Fibroblast of the aortic adventitia (primary cell): ENCODE measurements at regions not wholly inside any gene's neighbourhood (a gene's known extent, or its start where the extent isn't known, plus 50 kb on each side); places are given as distances from the start of the nearest gene placed in this dataset.

ENCODE experiments used
- DNase-seq: peaks from one replicate; pipeline ENCODE4 v3.0.0-alpha.2; 2010; ENCODE audit warnings: low read depth
- H3K4me3 ChIP-seq: 2 replicates; pipeline ENCODE4 v1.5.1; 2011; ENCODE audit warnings: low read depth, mild to moderate bottlenecking, control low read depth, low read length, moderate library complexity
- CTCF ChIP-seq: IDR thresholded peaks from 2 replicates; pipeline ENCODE4 v1.5.1; 2011; ENCODE audit warnings: mild to moderate bottlenecking, low read length, control low read depth, inconsistent platforms; ENCODE audit not compliant: insufficient read depth

GRCh38 chr2:146615778-146616177 is 1229.1 kb upstream of the ACVR2A start:
- no peak for DNase-seq
- TF ChIP-seq CTCF = no peak

GRCh38 chr2:146608490-146608889 is 1236.3 kb upstream of the ACVR2A start:
- no peak for DNase-seq
- no peak for TF ChIP-seq CTCF
- H3K4me3 ChIP-seq = no peak overlapping the region

More at GRCh38 chr2:146615778-146616177, 1229.1 kb upstream of the ACVR2A start:
- H3K4me3 ChIP-seq = no peak overlapping the region

GRCh38 chr2:146604521-146604920 is 1240.3 kb upstream of the ACVR2A start:
- DNase-seq = no peak
- no peak overlapping the region for H3K4me3 ChIP-seq
- no peak for TF ChIP-seq CTCF

GRCh38 chr2:146602856-146603255 is 1242.0 kb upstream of the ACVR2A start:
- H3K4me3 ChIP-seq = no peak overlapping the region
- no peak for TF ChIP-seq CTCF
- peak; percentile 3 for DNase-seq

- TF ChIP-seq CTCF = no peak
- H3K4me3 ChIP-seq = no peak overlapping the region
- DNase-seq = peak; percentile 25
Observed at GRCh38 chr2:146602383-146602782, 1242.4 kb upstream of the ACVR2A start.

GRCh38 chr2:146598791-146599190 is 1246.0 kb upstream of the ACVR2A start:
- DNase-seq = no peak
- no peak overlapping the region for H3K4me3 ChIP-seq
- TF ChIP-seq CTCF = no peak

GRCh38 chr2:146597291-146597690 is 1247.5 kb upstream of the ACVR2A start:
- no peak for TF ChIP-seq CTCF
- no peak overlapping the region for H3K4me3 ChIP-seq

More at GRCh38 chr2:146597291-146597690, 1247.5 kb upstream of the ACVR2A start:
- no peak for DNase-seq
